LNCAP (cell line): ENCODE measurements at regions not wholly inside any gene's neighbourhood (a gene's known extent, or its start where the extent isn't known, plus 50 kb on each side); places are given as distances from the start of the nearest gene placed in this dataset.

Experiments
- TF ChIP-seq, protein P1 (sequence below): fragments of 450-650 bp; IDR thresholded peaks from 2 replicates; pipeline ENCODE4 v1.5.1; 2017; ENCODE audit warnings: mild to moderate bottlenecking

DNA sequence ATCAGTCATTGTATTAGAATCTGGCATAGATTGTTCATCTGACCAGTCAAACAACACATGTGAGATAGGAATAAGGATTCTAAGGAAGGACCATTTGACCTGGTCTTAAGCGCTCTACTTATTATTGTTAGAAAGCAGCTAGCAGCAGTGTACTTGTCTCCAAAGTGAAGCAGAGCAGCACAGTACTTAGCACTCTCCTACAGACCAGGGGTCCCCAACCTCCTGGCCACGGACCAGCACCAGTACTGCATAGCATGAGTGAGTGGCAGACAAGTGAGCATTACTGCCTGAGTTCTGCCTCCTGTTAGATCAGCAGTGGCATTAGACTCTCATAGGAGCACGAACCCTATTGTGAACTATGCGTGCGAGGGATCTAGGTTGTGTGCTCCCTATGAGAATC is 135.9 kb upstream of the SPRY1 start:
- TF ChIP-seq, protein P1, sequence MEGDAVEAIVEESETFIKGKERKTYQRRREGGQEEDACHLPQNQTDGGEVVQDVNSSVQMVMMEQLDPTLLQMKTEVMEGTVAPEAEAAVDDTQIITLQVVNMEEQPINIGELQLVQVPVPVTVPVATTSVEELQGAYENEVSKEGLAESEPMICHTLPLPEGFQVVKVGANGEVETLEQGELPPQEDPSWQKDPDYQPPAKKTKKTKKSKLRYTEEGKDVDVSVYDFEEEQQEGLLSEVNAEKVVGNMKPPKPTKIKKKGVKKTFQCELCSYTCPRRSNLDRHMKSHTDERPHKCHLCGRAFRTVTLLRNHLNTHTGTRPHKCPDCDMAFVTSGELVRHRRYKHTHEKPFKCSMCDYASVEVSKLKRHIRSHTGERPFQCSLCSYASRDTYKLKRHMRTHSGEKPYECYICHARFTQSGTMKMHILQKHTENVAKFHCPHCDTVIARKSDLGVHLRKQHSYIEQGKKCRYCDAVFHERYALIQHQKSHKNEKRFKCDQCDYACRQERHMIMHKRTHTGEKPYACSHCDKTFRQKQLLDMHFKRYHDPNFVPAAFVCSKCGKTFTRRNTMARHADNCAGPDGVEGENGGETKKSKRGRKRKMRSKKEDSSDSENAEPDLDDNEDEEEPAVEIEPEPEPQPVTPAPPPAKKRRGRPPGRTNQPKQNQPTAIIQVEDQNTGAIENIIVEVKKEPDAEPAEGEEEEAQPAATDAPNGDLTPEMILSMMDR, result no peak

DNA sequence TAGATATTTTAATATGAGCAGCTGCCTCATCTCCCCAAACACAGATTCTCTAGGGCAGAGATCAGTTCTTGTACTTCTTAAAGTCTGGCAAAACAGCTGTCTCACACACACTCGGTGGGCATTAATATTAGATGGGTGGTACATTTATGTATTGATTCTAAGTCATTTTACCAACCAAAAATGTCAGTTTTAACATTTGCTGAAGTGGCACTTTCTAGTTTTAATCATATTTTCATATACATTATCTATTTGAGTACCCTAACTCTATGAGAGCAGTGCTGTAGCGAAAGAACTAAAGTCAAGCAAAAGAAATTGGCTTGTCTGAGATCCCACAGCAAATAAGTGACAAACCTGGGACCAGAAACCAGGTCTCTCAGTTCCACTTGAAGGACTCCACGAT is 134.5 kb upstream of the SPRY1 start:
- TF ChIP-seq, protein P1, result no peak

DNA sequence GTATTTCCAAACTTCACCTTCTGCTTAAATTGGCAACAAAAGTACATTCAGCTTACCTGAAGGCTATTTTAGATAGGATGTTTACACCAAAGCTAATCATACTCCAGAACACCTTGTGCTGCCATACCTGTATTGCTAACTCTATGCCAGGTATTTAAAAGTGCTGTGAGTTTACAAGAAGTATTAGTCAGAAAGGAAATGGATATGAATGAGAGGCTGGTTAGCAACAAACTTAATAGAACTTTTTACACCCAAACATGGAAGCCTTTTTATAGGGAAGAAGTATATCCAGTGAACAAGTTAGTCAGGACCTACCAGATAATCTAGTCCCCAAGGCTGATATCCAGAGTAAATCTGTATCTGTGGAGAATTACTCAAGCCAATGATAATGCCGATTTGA is 131.2 kb upstream of the SPRY1 start:
- TF ChIP-seq, protein P1, result no peak

DNA sequence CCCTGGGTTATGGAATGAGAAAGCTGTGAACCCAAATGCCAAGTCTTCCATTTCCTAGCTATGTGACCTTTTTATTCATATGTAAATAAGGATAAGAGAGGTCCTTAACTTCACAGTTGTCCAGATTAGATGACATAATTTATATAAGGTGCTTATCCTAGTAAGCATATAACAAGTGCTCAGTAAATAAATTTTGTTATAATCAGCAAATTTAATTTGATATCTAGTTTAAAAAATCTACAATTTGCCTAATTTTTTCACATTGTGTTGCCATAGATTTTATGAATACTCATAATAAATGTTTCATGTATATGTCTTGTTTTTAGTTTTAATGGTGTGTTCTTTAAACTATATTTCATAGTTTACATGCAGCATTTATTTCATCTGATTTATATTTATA is 130.4 kb upstream of the SPRY1 start:
- TF ChIP-seq, protein P1, result no peak

DNA sequence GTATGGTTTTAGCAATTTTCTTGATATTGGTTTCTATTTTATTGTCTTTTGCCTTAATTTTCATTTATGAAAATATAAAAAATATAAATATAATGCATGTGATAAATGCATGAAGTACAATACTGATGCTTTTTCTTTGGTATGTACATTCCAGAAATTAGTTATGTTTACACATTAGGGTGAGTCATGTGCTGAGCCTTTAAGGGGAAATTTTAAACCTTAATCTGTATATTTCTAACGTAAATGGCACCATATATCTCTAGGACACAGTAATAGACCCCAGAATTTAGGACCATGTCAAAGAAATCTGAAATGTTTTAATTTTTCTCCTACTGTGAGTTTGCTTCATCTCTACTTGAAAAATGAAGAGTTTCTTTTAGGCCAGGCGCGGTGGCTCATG is 117.8 kb upstream of the SPRY1 start:
- TF ChIP-seq, protein P1, result no peak

DNA sequence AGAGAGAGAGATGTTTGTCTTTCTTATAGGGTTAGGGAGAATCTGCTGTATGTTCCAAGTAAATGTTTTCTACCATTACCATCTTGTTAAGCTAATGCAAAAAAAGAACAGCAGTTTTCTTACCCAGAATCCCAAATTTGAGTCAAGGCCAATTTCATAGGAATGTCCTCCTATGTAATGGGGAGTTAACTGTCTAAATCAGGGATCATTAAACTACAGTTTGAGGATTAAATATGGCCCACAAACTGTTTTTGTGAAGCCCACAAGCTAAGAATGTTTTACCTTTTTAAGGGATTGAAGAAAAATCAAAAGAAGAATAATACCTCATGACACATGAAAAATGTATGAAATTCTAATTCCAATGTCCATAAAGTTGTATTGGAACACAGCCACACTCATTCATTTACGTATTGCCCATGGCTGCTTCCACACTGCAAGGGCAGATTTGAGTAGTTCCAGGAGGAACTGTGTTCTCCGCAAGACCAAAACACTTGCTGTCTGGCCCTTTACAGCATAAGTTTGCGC is 113.2 kb upstream of the SPRY1 start:
- TF ChIP-seq, protein P1, result no peak

DNA sequence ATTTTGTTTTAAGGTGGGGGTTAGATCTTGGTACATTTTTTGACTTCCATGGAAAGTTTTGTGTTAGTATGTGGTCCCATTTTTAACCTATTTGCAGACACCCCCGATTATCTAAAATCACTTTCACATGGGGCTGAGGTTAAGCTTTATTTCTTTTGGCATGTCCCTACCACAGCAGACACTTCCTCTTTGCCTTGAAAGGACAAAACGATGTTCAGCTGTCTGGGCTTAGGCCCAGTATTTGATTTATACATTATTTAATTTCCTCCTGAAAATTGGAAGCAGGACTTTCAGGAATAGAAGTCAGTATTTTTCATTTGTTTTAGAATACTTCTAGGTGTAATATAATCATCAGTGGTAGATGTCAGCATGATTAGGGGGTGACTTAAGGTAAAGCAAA is 112.4 kb upstream of the SPRY1 start:
- TF ChIP-seq, protein P1, result no peak

DNA sequence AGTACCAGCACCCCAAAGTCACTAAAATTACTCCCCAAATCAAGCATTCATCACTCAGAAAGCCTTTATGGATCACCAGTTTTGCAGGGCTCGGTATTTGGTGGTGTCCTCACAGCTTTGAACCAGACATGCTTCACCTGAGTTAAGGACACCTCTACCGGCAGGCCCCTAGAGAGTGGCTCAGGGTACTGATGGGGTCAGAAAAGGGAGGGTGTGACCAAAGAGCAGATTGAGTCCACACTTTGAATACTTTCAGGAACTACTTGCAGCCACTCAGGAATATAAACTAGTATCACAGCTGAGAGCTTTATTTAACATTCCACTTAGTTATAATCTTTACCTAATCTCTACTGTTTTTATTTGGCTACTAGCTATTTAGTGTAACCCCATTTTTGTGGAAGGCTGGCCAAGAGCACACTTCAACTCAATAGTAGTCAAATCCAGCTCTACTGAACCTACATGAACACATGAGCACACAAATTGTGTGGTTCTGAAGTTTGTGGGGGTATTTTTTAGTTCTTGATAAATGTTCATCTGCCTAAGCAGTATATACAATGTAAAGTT is 109.6 kb upstream of the SPRY1 start:
- TF ChIP-seq, protein P1, result no peak
